A673 (cell line): ENCODE measurements at regions not wholly inside any gene's neighbourhood (a gene's known extent, or its start where the extent isn't known, plus 50 kb on each side); places are given as distances from the start of the nearest gene placed in this dataset.

Experiments used
- CTCF ChIP-seq: fragments of 300-800, 200-600 bp; sonication (generic); conservative IDR thresholded peaks from 2 replicates; pipeline ENCODE4 v1.5.1; 2017; ENCODE audit warnings: low read depth, mild to moderate bottlenecking, antibody characterized with exemption, low read length, moderate library complexity, mixed read lengths
- EZH2 ChIP-seq: fragments of 200-600 bp; sonication (generic); IDR thresholded peaks from 2 replicates; pipeline ENCODE4 v1.6.1; 2017; ENCODE audit warnings: borderline replicate concordance, low read depth, mild to moderate bottlenecking, mixed read lengths, antibody characterized with exemption, low read length; ENCODE audit not compliant: poor library complexity, severe bottlenecking

GRCh38 chr12:22971701-22972191 is 346.8 kb downstream of the ETNK1 start:
- TF ChIP-seq CTCF (no peak), EZH2 (no peak)
